C1 segment of cervical spinal cord (tissue), 14 donors: ENCODE measurements at regions not wholly inside any gene's neighbourhood (a gene's known extent, or its start where the extent isn't known, plus 50 kb on each side); places are given as distances from the start of the nearest gene placed in this dataset.
"Not testable (repeated sequence)": the region's sequence is repeated elsewhere in the genome, so short reads cannot be mapped to it uniquely, and the experiment has no call there.

Experiments used
- DNase-seq, 14 donors: peaks; one replicate each; lab custom pipeline; 2025; lab: John Stamatoyannopoulos, UW

GRCh38 chr20:19834287-19834686 lies 76.2 kb downstream of the RIN2 start:
- no peak for DNase-seq

GRCh38 chr20:19834783-19835182 lies 76.7 kb downstream of the RIN2 start:
- DNase-seq: no peak

DNA sequence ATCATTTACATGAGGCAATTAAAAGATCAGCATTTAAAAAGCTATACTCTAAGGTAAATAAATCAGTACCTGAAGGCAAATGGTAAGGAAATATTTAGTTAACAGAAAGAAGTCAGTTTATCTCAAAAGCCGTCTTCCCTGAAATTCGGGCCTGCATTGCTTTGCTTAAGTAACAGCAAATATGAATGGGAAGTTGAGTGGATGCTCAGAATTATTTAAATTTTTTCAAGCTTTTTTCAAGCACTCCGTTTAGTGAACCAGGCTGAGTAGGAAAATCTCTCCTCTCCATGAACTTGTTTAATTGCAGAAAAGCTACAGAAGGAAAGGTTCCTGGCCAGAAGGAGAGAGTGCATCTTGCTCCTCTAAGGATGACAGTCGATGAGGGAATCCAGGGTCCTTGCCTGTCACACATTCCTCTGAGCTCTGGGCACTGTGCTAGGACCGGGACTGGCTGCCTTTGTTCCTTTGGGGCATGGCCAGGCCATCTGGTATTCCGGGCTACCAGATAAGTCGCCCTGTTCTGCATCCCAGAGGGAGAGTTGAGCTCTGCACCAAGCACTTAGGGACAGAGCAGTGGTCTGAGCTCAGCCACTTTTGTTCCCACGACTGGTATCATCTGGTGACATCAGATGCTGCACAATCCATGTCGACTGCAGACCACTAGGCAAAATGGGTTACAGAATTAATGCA lies 77.6 kb downstream of the RIN2 start:
- peak in 11 of 14 donors; percentile 25 to 63 (median 49) for DNase-seq

DNA sequence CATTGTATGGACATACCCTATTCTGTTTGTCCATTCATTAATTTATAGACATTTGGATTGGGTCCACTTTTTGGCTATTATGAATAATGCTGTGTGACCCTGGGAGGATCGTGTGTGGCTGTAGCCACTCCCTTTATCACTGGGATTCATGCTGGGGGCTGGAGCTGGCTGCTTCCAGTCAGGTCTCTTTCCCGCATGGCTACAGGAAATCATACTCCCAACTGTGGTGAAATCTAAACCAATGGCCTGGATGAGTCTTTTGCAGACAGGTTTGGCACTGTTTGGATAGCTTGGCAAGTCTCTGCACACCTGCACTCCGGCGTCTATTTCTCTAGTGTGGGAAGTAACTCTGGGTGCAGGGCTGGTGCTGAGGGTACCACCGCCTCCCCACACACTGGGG lies 80.4 kb downstream of the RIN2 start:
- no peak for DNase-seq

DNA sequence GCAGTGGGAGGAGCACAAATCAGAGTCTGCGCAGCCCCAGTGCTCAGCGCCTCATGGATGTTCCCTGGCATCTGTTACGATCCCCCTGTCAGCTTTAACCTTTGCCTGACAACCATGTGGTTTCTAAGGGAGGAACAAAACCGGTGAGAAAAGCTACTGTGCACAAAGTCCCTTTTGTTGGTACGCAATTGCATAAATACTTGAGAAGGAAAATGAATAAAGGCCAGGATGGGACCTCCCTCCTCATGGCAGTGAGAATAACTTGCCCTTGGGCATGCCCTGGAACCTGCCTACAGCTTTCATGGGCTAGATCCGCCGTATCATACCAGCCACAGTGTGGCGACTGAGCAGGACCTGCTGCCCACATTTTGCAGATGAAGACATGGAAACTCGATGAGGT lies 81.0 kb downstream of the RIN2 start:
- no peak for DNase-seq

DNA sequence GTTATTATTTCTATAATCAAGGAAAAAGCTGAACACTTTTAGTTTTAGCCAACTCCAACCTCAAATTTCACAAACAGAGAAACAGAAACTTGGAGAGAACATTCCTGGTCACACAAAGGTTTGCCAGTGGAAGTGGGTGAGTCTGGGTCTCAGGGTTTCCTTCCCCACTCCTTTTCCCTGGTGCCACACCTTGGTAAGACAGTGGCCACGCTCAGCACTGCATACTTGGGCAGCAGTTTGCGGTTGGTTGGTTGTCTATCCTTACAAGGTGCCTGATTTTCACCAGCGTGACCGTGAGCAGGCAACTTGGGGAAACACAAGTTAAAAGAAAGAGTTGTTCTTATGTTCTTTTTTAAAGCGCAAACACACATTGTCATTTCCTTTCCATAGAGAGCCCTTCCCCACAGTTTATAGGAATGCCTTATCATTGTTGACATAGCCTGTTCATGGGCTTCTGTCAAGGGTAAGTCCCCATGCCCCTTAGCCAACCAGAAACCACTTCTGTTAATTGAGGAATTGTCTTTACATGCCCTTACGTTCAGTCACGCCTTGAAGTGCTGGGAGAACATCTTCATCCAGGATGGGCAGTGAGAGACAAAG lies 82.2 kb downstream of the RIN2 start:
- no peak for DNase-seq

GRCh38 chr20:19841740-19842139 lies 83.7 kb downstream of the RIN2 start:
- DNase-seq: peak in 1 of 14 donors; percentile 22

DNA sequence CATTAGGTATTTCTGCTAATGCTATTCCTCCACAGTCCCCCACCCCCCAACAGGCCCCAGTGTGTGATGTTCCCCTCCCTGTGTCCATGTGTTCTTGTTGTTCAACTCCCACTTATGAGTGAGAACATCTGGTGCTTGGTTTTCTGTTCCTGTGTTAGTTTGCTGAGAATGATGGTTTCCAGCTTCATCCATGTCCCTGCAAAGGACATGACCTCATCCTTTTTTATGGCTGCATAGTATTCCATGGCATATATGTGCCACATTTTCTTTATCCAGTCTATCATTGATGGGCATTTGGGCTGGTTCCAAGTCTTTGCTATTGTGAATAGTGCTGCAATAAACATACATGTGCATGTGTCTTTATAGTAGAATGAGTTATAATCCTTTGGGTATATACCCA lies 86.8 kb downstream of the RIN2 start:
- DNase-seq: not testable (repeated sequence)

DNA sequence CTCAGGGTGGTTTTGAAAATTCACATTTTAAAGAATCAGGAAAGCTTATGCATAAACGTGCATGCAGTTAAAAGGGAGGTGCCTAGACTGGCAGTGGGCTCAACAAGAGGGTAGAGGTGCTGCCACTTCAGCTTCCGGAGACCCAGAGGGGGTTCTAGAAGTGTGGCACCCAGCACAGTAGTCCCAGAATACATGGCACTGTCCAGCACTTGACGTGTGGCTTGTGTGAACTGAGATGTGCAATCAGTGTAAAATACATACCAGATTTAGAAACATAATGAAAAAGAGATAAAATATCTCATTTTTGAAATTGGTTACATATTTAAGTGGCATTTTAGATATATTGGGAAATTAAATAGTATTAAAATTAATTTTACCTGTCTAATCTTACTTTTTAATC lies 89.3 kb downstream of the RIN2 start:
- DNase-seq: no peak

DNA sequence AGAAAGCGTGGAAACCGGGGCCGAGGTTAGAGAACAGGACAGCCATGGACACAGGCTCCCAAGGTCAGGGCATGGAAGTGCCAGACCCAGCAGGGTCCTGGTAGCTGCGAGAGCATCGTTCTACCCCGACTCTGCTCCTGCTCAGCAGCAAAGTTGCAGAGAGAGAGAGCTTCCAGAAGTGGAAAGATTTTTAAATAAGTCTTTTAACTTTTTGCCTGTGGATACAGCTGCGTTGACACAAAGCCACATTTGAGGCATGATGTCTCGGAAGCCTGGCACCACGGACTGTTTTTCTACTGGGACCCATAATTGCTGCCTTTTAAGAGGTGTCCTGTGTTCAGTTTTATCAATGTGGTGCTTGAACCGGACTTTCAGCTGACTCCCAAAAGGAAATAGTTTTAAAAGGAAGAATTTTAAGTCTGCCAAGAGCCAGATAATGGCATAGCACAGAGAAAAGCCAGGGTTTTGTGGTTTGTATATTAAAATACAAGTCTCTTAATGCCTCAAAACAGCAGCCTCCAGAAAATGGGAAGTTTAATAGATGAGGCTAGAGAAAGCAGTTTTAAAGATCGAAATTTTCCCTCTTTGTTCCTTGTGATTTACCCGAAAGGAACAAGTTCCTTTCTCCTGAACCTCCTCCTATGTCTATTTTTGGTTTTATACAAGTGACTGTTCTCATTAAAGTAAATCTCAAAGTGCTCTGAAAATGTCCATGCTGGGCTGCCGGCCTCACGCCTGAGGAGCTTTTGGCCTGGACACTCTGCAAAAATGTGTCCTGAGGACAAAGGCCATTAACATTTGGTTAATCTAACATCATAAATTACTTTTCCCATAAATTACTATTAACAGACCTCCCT lies 91.5 kb downstream of the RIN2 start:
- peak in 9 of 14 donors; percentile 32 to 51 (median 42) for DNase-seq

DNA sequence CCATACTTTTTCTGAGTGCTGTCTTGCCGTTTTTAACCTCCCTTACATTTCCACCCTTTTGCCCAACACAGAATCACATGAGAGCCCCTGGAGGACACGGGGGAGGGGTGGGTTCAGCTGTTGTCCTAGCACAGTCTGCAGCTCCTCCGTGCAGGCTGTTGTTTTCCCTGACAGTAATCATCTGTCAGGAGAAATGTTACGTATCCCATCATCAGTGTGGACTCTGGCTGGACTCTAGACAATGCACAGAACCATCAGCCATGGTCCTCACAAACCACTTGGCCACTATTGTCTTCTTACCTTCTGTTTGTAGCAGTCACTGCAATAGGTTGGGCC lies 92.1 kb downstream of the RIN2 start:
- peak in 7 of 14 donors; percentile 18 to 54 (median 30) for DNase-seq

DNA sequence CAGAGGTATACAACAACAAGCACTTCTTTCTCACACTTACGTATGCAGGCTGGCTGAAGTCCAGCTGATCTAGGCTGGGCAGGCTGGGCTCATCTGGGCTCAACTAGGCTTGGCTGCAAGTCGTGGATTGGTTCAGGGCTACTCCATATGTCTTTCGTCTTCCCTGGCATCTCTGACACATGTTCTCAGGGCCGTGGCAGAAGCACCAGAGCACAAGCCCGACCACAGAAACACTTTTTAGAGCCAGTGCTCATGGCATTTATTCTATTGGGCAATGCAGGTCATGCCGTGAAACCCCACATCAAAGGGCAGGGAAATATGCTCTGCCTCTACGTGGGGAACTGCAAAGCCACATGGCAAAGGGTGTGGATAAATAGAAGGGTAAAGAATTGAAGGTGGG lies 93.8 kb downstream of the RIN2 start:
- DNase-seq: no peak

GRCh38 chr20:19855416-19855815 lies 97.4 kb downstream of the RIN2 start:
- no peak for DNase-seq

DNA sequence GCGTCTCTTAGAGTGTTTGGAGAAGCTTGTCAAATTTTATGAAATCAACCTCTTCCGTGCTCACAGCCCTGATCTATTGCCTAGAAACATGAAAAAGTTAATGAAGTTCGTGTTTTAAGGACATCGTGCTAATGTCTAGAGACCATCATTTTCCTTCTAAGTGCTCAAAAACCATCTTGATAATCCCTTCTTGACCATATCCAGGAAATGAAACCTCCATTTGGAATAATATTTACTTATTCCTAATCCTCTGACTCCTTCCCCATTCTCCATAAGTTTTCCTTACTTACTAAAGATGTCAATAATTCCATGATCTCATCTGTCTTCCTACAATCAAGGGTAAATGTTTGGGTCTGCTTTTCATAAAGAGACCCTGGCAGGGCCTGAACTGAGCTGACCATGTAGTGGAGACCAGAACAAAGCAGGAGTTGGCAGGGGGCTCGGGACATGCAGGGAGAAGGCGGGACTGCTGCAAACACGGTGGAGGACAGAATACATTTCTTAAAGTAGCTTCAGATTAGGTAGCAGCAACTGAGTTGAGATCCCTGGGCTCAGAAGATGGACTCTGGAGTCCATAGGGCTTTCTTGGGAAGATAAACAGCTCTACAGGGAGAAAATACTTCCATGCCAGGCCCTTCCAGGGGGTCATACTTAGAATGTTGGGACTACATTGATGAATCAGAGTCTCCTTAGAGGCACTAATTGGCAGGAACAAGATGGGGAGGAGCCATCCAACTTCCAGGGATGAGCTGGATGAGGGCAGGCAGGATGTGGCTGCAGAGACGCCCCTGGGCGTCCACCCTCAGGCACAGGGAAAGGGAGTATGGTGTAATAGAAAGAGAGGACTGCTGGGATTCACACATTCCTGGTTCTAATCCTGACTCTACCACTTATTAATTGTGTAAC lies 100.7 kb downstream of the RIN2 start:
- no peak for DNase-seq

GRCh38 chr20:19859444-19859843 lies 101.4 kb downstream of the RIN2 start:
- DNase-seq: no peak

DNA sequence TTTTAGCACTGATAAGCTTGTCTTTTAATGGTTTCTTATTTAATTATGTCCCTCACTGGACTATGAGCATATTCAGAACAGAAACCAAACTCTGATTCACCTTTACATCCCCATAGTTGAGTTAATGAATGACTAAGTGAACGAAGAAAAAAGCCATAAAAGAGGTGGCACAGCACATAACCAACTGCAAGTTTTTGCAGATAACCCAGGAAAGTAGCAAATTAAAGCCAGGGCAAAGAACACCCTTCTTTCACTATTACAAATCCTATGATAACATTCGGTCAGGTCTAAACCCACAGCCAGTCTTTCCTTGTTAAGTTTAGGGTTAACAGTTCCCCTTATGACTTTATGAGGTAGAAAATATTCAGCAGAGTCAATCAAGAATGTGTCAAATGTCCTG lies 102.7 kb downstream of the RIN2 start:
- DNase-seq: no peak

DNA sequence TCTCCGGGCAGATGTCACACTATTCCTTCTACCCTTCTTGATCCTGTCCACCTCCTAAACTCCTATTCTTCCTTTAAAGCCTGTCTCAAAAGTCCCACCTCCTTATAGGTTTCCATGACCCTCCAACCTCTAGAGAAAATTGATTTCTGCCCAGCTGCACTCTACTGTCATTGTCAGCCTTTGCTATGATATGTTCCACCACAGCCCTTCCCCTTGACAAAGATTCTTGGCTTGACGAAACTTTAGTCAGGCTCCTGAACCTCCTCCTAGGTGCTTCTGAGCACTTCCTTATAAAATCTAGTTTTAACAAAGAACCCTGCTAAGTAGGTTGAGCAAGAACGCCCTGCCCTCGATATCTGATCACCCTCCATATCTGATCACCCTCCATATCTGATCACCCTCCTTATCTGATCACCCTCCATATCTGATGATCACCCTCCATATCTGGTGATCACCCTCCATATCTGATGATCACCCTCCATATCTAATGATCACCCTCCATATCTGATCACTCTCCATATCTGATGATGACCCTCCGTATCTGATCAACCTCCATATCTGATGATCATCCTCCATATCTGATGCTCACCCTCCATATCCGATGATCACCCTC lies 103.2 kb downstream of the RIN2 start:
- no peak for DNase-seq

GRCh38 chr20:19864130-19864529 lies 106.1 kb downstream of the RIN2 start:
- DNase-seq: no peak

- no peak for DNase-seq
Observed at GRCh38 chr20:19866070-19866469, 108.0 kb downstream of the RIN2 start.

DNA sequence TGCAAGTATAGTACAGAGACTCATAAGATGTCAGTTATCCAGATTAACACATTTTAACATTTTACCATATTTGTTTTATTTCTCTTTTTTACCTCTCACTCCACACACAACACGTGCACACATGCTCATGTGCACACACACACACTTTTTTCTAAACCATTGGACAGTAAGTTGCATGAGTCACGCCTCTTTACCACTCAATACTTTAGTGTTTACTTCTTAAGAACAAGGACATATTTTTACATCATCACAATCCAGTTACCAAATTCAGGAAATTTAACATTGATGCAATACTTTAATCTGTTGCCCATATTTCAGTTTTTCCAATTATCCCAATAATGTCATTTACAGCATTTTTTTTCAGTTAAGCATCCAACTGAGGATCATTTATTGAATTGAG lies 109.0 kb downstream of the RIN2 start:
- DNase-seq: no peak

- DNase-seq: peak in 6 of 14 donors; percentile 10 to 47 (median 30)
Observed at GRCh38 chr20:19867940-19868371, 109.9 kb downstream of the RIN2 start.
